H9 (cell line): ENCODE measurements at regions not wholly inside any gene's neighbourhood (a gene's known extent, or its start where the extent isn't known, plus 50 kb on each side); places are given as distances from the start of the nearest gene placed in this dataset.

Source experiments
- DNase-seq: peaks from one replicate; pipeline ENCODE4 v3.0.0-alpha.2; 2017
- H2AFZ ChIP-seq: one replicate; pipeline ENCODE4 v1.6.1; 2013; ENCODE audit warnings: mild to moderate bottlenecking, low read length, control low read depth, moderate library complexity
- H2AK5ac ChIP-seq: 2 replicates; pipeline ENCODE4 v1.6.1; 2013; ENCODE audit warnings: low read length, control low read depth, mixed read lengths; ENCODE audit not compliant: insufficient read length
- H2BK120ac ChIP-seq: one replicate; pipeline ENCODE4 v1.6.1; 2013; ENCODE audit warnings: low read depth, mild to moderate bottlenecking, low read length, control low read depth, inconsistent platforms; ENCODE audit not compliant: poor library complexity, severe bottlenecking
- H2BK12ac ChIP-seq: 2 replicates; pipeline ENCODE4 v1.6.1; 2013; ENCODE audit warnings: low read length, control low read depth, mixed read lengths, low read depth; ENCODE audit not compliant: insufficient read length
- H2BK15ac ChIP-seq: 2 replicates; pipeline ENCODE4 v1.6.1; 2013; ENCODE audit warnings: low read depth, low read length, control low read depth
- H2BK20ac ChIP-seq: one replicate; pipeline ENCODE4 v1.6.1; 2013; ENCODE audit warnings: low read depth, mild to moderate bottlenecking, low read length, control low read depth, inconsistent platforms; ENCODE audit not compliant: poor library complexity, severe bottlenecking
- H2BK5ac ChIP-seq: 2 replicates; pipeline ENCODE4 v1.6.1; 2013; ENCODE audit warnings: low read length, control low read depth, mixed read lengths; ENCODE audit not compliant: insufficient read length
- H3K14ac ChIP-seq: 2 replicates; pipeline ENCODE4 v1.6.1; 2013; ENCODE audit warnings: low read length, control low read depth; ENCODE audit not compliant: insufficient read depth
- H3K18ac ChIP-seq: 2 replicates; pipeline ENCODE4 v1.6.1; 2013; ENCODE audit warnings: low read depth, mild to moderate bottlenecking, mixed read lengths, low read length, control low read depth; ENCODE audit not compliant: insufficient read length
- H3K23ac ChIP-seq: 2 replicates; pipeline ENCODE4 v1.6.1; 2013; ENCODE audit warnings: low read length, control low read depth, mixed read lengths, low read depth; ENCODE audit not compliant: insufficient read length
- H3K23me2 ChIP-seq: 2 replicates; pipeline ENCODE4 v1.6.1; 2013; ENCODE audit warnings: low read depth, mild to moderate bottlenecking, mixed read lengths, low read length, control low read depth; ENCODE audit not compliant: insufficient read length, poor library complexity, severe bottlenecking
- H3K27ac ChIP-seq: 2 replicates; pipeline ENCODE4 v1.5.1; 2013; ENCODE audit warnings: low read length, control low read depth, mixed read lengths, low read depth; ENCODE audit not compliant: insufficient read length
- H3K27me3 ChIP-seq: 2 replicates; pipeline ENCODE4 v1.6.1; 2013; ENCODE audit warnings: low read length, control low read depth, inconsistent platforms; ENCODE audit not compliant: insufficient read depth
- H3K4ac ChIP-seq: 2 replicates; pipeline ENCODE4 v1.6.1; 2013; ENCODE audit warnings: low read depth, mild to moderate bottlenecking, control low read depth, inconsistent platforms, low read length, moderate library complexity
- H3K4me1 ChIP-seq: 2 replicates; pipeline ENCODE4 v1.6.1; 2013; ENCODE audit warnings: low read length, control low read depth, inconsistent platforms; ENCODE audit not compliant: insufficient read depth
- H3K4me2 ChIP-seq: 2 replicates; pipeline ENCODE4 v1.6.1; 2013; ENCODE audit warnings: low read length, control low read depth, mixed read lengths; ENCODE audit not compliant: insufficient read length, insufficient read depth
- H3K56ac ChIP-seq: 2 replicates; pipeline ENCODE4 v1.6.1; 2013; ENCODE audit warnings: low read depth, mild to moderate bottlenecking, mixed read lengths, low read length, control low read depth; ENCODE audit not compliant: insufficient read length
- H3K79me1 ChIP-seq: 2 replicates; pipeline ENCODE4 v1.6.1; 2013; ENCODE audit warnings: low read depth, mild to moderate bottlenecking, moderate library complexity, low read length, control low read depth, inconsistent platforms; ENCODE audit not compliant: insufficient read depth, poor library complexity, severe bottlenecking
- H3K79me2 ChIP-seq: 2 replicates; pipeline ENCODE4 v1.6.1; 2013; ENCODE audit warnings: low read length, control low read depth, inconsistent platforms; ENCODE audit not compliant: insufficient read depth
- H3K9ac ChIP-seq: 2 replicates; pipeline ENCODE4 v1.6.1; 2013; ENCODE audit warnings: low read length, control low read depth, mixed read lengths; ENCODE audit not compliant: insufficient read length; ENCODE audit errors: extremely low read depth
- H3K9me3 ChIP-seq: one replicate; pipeline ENCODE4 v1.6.1; 2013; ENCODE audit warnings: low read depth, low read length, inconsistent platforms; ENCODE audit not compliant: control insufficient read depth
- H3T11ph ChIP-seq: one replicate; pipeline ENCODE4 v1.6.1; 2013; ENCODE audit warnings: mild to moderate bottlenecking, low read length, control low read depth, inconsistent platforms
- H4K20me1 ChIP-seq: one replicate; pipeline ENCODE4 v1.6.1; 2013; ENCODE audit not compliant: control insufficient read depth, insufficient read length, insufficient read depth
- H4K5ac ChIP-seq: 2 replicates; pipeline ENCODE4 v1.6.1; 2013; ENCODE audit warnings: low read depth, mild to moderate bottlenecking, mixed read lengths, low read length, control low read depth; ENCODE audit not compliant: insufficient read length
- H4K8ac ChIP-seq: replicated peaks from 2 replicates; pipeline ENCODE4 v1.6.1; 2013; ENCODE audit warnings: low read length, control low read depth, mixed read lengths, low read depth; ENCODE audit not compliant: insufficient read length
- H4K91ac ChIP-seq: 2 replicates; pipeline ENCODE4 v1.6.1; 2013; ENCODE audit warnings: low read depth, mild to moderate bottlenecking, moderate library complexity, mixed read lengths, low read length, control low read depth; ENCODE audit not compliant: insufficient read length
- H3K27ac Mint-ChIP-seq, 3 experiments: 2 replicates in 2 of 3; 3 replicates in 1 of 3; pipeline ENCODE4 v1.8.0; 2020 to 2021; ENCODE audit warnings: mixed read lengths in 3 of 3, mild to moderate bottlenecking in 1 of 3, moderate library complexity in 1 of 3
- H3K27me3 Mint-ChIP-seq: 2 replicates; pipeline ENCODE4 v1.8.0; 2021; ENCODE audit warnings: low read depth, mild to moderate bottlenecking, moderate library complexity, mixed read lengths
- H3K36me3 Mint-ChIP-seq, 3 experiments: 2 replicates in 2 of 3; 3 replicates in 1 of 3; pipeline ENCODE4 v1.8.0; 2020 to 2021; ENCODE audit warnings: low read depth in 3 of 3, mixed read lengths in 3 of 3; ENCODE audit not compliant: insufficient read depth in 1 of 3
- H3K4me1 Mint-ChIP-seq, 2 experiments: 2 replicates each; pipeline ENCODE4 v1.8.0; 2020; ENCODE audit warnings: mixed read lengths in 2 of 2
- H3K4me3 Mint-ChIP-seq, 2 experiments: 2 replicates in 1 of 2; 3 replicates in 1 of 2; pipeline ENCODE4 v1.8.0; 2020 to 2021; ENCODE audit warnings: mild to moderate bottlenecking in 2 of 2, mixed read lengths in 2 of 2, moderate library complexity in 1 of 2
- H3K9me3 Mint-ChIP-seq, 2 experiments: 2 replicates in 1 of 2; 3 replicates in 1 of 2; pipeline ENCODE4 v1.8.0; 2020; ENCODE audit warnings: mild to moderate bottlenecking in 2 of 2, mixed read lengths in 2 of 2, moderate library complexity in 1 of 2
- WGBS: extraction: QIAGEN DNeasy Blood & Tissue Kit; methylation state at CpG from one replicate; pipeline ENCODE4 v1.1.7; 2013; ENCODE audit warnings: missing lambda C conversion rate, low lambda C conversion rate, mixed read lengths; ENCODE audit not compliant: insufficient read length; ENCODE audit errors: extremely low coverage; 5-methylcytosine and 5-hydroxymethylcytosine counted together
- TF ChIP-seq, protein P1 (sequence below): fragments of 200-600 bp; sonication (generic); conservative IDR thresholded peaks from 3 replicates; pipeline ENCODE4 v1.8.0; 2021; ENCODE audit warnings: antibody characterized with exemption, mild to moderate bottlenecking

DNA sequence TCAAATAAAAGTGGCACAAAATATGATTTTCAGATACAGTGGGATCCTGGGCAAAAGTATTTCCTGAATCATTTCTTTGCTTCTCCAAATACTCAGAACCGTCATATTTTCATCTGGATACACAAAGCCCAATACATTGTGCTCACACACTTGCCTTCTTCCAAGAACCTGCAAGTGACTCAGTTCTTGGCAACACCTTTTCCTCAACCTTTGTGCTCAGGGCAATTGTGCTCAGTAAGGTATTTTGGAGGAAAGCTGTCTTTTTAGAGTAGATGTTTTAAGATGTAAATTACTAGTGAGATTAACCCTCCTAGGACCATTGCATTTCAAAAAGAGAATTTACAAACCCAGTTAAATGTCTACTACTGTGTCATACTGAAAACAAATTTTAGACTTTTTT, 233.5 kb downstream of the EFNB2 start:
- Histone ChIP-seq H3K14ac (no peak overlapping the region), H2BK15ac (no peak overlapping the region), H3K9ac (no peak overlapping the region), H3K27ac (no peak overlapping the region), H4K5ac (no peak overlapping the region), H2AFZ (no peak overlapping the region), H3K23ac (no peak overlapping the region), H3K4me1 (no peaks in the 10 kb centered on the region), H3K18ac (no peak overlapping the region), H3K4ac (no peak overlapping the region), H3T11ph (no peak overlapping the region), H3K56ac (no peak overlapping the region), H3K4me2 (no peak overlapping the region), H2BK20ac (no peak overlapping the region), H2AK5ac (no peak overlapping the region), H4K8ac (no peak overlapping the region), H2BK120ac (no peak overlapping the region), H4K20me1 (no peaks in the 10 kb centered on the region), H2BK5ac (no peak overlapping the region), H3K79me1 (no peaks in the 10 kb centered on the region), H3K27me3 (no peaks in the 10 kb centered on the region), H3K23me2 (no peaks in the 10 kb centered on the region), H4K91ac (no peak overlapping the region), H3K9me3 (peaks cover 5% of the 10 kb centered on the region), H2BK12ac (no peak overlapping the region), H3K79me2 (no peaks in the 10 kb centered on the region)
- no peaks in the 10 kb centered on the region for H3K27me3 Mint-ChIP-seq
- WGBS = no CpG with 5 or more reads among the region's 1 CpG
- H3K9me3 Mint-ChIP-seq = peaks cover 43 to 53% of the 10 kb centered on the region in 2 experiments
- TF ChIP-seq, protein P1, sequence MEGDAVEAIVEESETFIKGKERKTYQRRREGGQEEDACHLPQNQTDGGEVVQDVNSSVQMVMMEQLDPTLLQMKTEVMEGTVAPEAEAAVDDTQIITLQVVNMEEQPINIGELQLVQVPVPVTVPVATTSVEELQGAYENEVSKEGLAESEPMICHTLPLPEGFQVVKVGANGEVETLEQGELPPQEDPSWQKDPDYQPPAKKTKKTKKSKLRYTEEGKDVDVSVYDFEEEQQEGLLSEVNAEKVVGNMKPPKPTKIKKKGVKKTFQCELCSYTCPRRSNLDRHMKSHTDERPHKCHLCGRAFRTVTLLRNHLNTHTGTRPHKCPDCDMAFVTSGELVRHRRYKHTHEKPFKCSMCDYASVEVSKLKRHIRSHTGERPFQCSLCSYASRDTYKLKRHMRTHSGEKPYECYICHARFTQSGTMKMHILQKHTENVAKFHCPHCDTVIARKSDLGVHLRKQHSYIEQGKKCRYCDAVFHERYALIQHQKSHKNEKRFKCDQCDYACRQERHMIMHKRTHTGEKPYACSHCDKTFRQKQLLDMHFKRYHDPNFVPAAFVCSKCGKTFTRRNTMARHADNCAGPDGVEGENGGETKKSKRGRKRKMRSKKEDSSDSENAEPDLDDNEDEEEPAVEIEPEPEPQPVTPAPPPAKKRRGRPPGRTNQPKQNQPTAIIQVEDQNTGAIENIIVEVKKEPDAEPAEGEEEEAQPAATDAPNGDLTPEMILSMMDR = no peak
- DNase-seq = no peak
- no peak overlapping the region for H3K4me3 Mint-ChIP-seq
- peaks cover 16 to 21% of the 10 kb centered on the region in 2 experiments for H3K4me1 Mint-ChIP-seq
- peaks cover 30 to 68% (median 35%) of the 10 kb centered on the region in 3 experiments; a peak in 6 of 7 replicates for H3K36me3 Mint-ChIP-seq
- H3K27ac Mint-ChIP-seq = peak overlapping the region in 2 of 3 experiments; percentile 70 to 88; a peak in 4 of 7 replicates
